ENCODE measurements at regions not wholly inside any gene's neighbourhood (a gene's known extent, or its start where the extent isn't known, plus 50 kb on each side); places are given as distances from the start of the nearest gene placed in this dataset.

GRCh38 chr12:124504273-124505000, 63.0 kb downstream of the NCOR2 start:
- H3K36me3 Mint-ChIP-seq (ENCODE audit: low read depth) = no peaks in the 10 kb centered on the region
- no peak for TF ChIP-seq CTCF (IDR thresholded peaks at IDR 0.05)
- H3K27ac Mint-ChIP-seq = no peak overlapping the region
- POLR2A ChIA-PET = no interaction called here
- no peak overlapping the region for H3K4me3 Mint-ChIP-seq
- intact Hi-C loops (cut with micrococcal nuclease) = no loop called here
- no peaks in the 10 kb centered on the region for H3K9me3 Mint-ChIP-seq
- no peaks in the 10 kb centered on the region for H3K27me3 Mint-ChIP-seq
- CTCF ChIA-PET = no interaction called here
- no peak for ATAC-seq
- no peak for DNase-seq
- H3K4me1 Mint-ChIP-seq (ENCODE audit: low read depth) = peaks cover 40% of the 10 kb centered on the region

GRCh38 chr12:124503305-124503704, 64.1 kb downstream of the NCOR2 start:
- intact Hi-C loops (cut with micrococcal nuclease) = no loop called here
- Mint-ChIP-seq H3K36me3 (ENCODE audit: low read depth) (no peaks in the 10 kb centered on the region), H3K4me3 (no peak overlapping the region), H3K27ac (no peak overlapping the region), H3K4me1 (ENCODE audit: low read depth) (peaks cover 41% of the 10 kb centered on the region), H3K27me3 (no peaks in the 10 kb centered on the region), H3K9me3 (no peaks in the 10 kb centered on the region)
- no peak for DNase-seq
- no peak for TF ChIP-seq CTCF (IDR thresholded peaks at IDR 0.05)
- ATAC-seq = no peak
- POLR2A ChIA-PET = no interaction called here
- CTCF ChIA-PET = no interaction called here

- ATAC-seq (no peak), DNase-seq (no peak)
- no peak for TF ChIP-seq CTCF (IDR thresholded peaks at IDR 0.05)
- Mint-ChIP-seq H3K4me3 (no peak overlapping the region), H3K27ac (no peak overlapping the region), H3K27me3 (no peaks in the 10 kb centered on the region), H3K4me1 (ENCODE audit: low read depth) (peaks cover 48% of the 10 kb centered on the region), H3K9me3 (no peaks in the 10 kb centered on the region), H3K36me3 (ENCODE audit: low read depth) (no peaks in the 10 kb centered on the region)
- POLR2A ChIA-PET = no interaction called here
- intact Hi-C loops (cut with micrococcal nuclease) = no loop called here
- CTCF ChIA-PET = interaction anchor here (1.4 kb wide), 1 partner anchor 36 kb away, joined by 3 read pairs; no protein-coding TSS in a partner anchor
These were observed 65.0 kb downstream of the NCOR2 start for GRCh38 chr12:124502379-124502778.

GRCh38 chr12:124501827-124502226, 65.6 kb downstream of the NCOR2 start:
- POLR2A ChIA-PET = no interaction called here
- intact Hi-C loops (cut with micrococcal nuclease) = no loop called here
- Mint-ChIP-seq H3K36me3 (ENCODE audit: low read depth) (no peaks in the 10 kb centered on the region), H3K9me3 (no peaks in the 10 kb centered on the region), H3K4me3 (no peak overlapping the region), H3K4me1 (ENCODE audit: low read depth) (peaks cover 51% of the 10 kb centered on the region), H3K27me3 (no peaks in the 10 kb centered on the region), H3K27ac (no peak overlapping the region)
- CTCF ChIA-PET = interaction anchor here (1.4 kb wide), 1 partner anchor 36 kb away, joined by 3 read pairs; no protein-coding TSS in a partner anchor
- DNase-seq (no peak), ATAC-seq (no peak)
- TF ChIP-seq CTCF (IDR thresholded peaks at IDR 0.05) = no peak

- no peak for ATAC-seq
- intact Hi-C loops (cut with micrococcal nuclease) = no loop called here
- POLR2A ChIA-PET = no interaction called here
These were observed 66.3 kb downstream of the NCOR2 start for GRCh38 chr12:124501112-124501561.

More at GRCh38 chr12:124501112-124501561, 66.3 kb downstream of the NCOR2 start:
- no peaks in the 10 kb centered on the region for H3K36me3 Mint-ChIP-seq (ENCODE audit: low read depth)
- no peaks in the 10 kb centered on the region for H3K27me3 Mint-ChIP-seq
- no peak overlapping the region for H3K4me3 Mint-ChIP-seq
- no peak for TF ChIP-seq CTCF (IDR thresholded peaks at IDR 0.05)
- CTCF ChIA-PET = no interaction called here
- H3K9me3 Mint-ChIP-seq = no peaks in the 10 kb centered on the region
- no peak overlapping the region for H3K27ac Mint-ChIP-seq
- no peak for DNase-seq
- H3K4me1 Mint-ChIP-seq (ENCODE audit: low read depth) = peaks cover 50% of the 10 kb centered on the region

All from activated CD8-positive, alpha-beta T cell treated with anti-CD3 and anti-CD28 coated beads for 36 hours (primary cell).